Breast epithelium (tissue), 4 donors: ENCODE measurements at regions not wholly inside any gene's neighbourhood (a gene's known extent, or its start where the extent isn't known, plus 50 kb on each side); places are given as distances from the start of the nearest gene placed in this dataset.

Experiments
- DNase-seq, 2 donors: peaks; one replicate each; pipeline ENCODE4 v3.0.0-alpha.2; 2019; ENCODE audit warnings: low spot score in 2 of 2
- H3K27ac ChIP-seq, 2 donors: fragments of 200-600 bp; sonication (generic) in 1 of 2; one replicate each; pipeline ENCODE4 v1.5.1; 2016 to 2019; ENCODE audit warnings: mild to moderate bottlenecking in 1 of 2
- H3K27me3 ChIP-seq, 2 donors: fragments of 200-600 bp; sonication (generic) in 1 of 2; one replicate each; pipeline versions ENCODE4 v1.5.1 to v1.6.0; 2017 to 2019; ENCODE audit warnings: control low read depth in 1 of 2, mild to moderate bottlenecking in 1 of 2
- H3K36me3 ChIP-seq: fragments of 200-600 bp; one replicate; pipeline ENCODE4 v1.5.1; 2019
- H3K4me1 ChIP-seq, 2 donors: fragments of 200-600 bp; sonication (generic); one replicate each; pipeline ENCODE4 v1.5.1; 2016 to 2019; ENCODE audit warnings: control low read depth in 1 of 2
- H3K4me3 ChIP-seq, 3 donors: fragments of 200-600 bp; sonication (generic); 1 replicate in 2 of 3; 2 replicates in 1 of 3; pipeline ENCODE4 v1.5.1; 2016 to 2019; ENCODE audit warnings: mild to moderate bottlenecking in 3 of 3, moderate library complexity in 2 of 3
- H3K9me3 ChIP-seq, 2 donors: fragments of 200-600 bp; sonication (generic) in 1 of 2; one replicate each; pipeline ENCODE4 v1.5.1; 2016 to 2019; ENCODE audit warnings: control low read depth in 1 of 2
- POLR2A ChIP-seq: fragments of 450-650 bp; IDR thresholded peaks from one replicate; pipeline ENCODE4 v1.6.1; 2016; ENCODE audit warnings: antibody characterized with exemption, mild to moderate bottlenecking, moderate library complexity
- POLR2AphosphoS5 ChIP-seq, 3 donors: sonication (generic); formaldehyde crosslinking; IDR thresholded peaks; one replicate each; pipeline ENCODE4 v1.6.1; 2017; ENCODE audit warnings: antibody characterized with exemption in 3 of 3
- intact Hi-C: fragments of 100-400 bp; cut with DNase I; formaldehyde crosslinking; loops from one replicate; pipeline ENCODE4 v1.15.1; 2023; ENCODE audit warnings: low total_unique reads
- TF ChIP-seq, protein P1 (sequence below), 3 donors: fragments of 450-650 bp; IDR thresholded peaks; one replicate each; pipeline ENCODE4 v1.5.1; 2016 to 2017; ENCODE audit warnings: antibody characterized with exemption in 3 of 3, mild to moderate bottlenecking in 3 of 3, moderate library complexity in 3 of 3

DNA sequence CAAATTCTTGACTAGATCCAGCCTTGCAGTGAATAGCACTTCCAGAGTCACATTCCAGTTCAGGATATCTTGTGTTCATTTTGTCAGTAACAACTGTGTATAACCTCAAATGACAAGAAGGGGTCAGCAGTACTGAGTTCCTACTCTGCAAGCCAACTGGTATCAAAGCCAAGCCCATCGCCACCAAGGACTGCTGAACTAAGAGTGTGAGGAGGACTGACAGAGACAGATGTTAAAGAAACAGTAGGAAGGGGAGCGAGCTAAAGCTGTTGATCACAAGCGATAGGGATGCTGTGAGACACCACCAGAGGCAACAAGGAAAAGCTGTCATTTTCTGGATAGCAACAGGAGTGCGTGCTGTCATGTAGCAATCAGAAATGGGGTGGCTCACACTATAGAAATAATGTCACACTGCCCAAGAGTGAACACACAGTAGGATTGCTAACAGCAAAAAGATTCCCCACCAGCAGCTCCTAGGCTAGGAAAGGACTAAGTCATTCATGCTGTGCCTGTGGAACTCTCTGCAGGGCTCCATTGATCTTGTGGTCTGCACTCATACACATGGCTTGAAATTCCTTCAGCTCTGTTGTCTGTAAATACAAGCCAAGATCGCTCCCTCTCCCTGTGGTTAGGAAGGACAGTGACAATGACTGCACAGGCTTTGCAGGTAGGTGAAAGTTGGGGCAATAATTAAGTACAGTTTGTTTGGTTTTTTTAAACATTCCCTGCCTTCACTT, 658.6 kb downstream of the NR2F1-AS1 start:
- TF ChIP-seq POLR2A (no peak), POLR2AphosphoS5 (IDR thresholded peaks at IDR 0.05) (no peak)
- TF ChIP-seq, protein P1, sequence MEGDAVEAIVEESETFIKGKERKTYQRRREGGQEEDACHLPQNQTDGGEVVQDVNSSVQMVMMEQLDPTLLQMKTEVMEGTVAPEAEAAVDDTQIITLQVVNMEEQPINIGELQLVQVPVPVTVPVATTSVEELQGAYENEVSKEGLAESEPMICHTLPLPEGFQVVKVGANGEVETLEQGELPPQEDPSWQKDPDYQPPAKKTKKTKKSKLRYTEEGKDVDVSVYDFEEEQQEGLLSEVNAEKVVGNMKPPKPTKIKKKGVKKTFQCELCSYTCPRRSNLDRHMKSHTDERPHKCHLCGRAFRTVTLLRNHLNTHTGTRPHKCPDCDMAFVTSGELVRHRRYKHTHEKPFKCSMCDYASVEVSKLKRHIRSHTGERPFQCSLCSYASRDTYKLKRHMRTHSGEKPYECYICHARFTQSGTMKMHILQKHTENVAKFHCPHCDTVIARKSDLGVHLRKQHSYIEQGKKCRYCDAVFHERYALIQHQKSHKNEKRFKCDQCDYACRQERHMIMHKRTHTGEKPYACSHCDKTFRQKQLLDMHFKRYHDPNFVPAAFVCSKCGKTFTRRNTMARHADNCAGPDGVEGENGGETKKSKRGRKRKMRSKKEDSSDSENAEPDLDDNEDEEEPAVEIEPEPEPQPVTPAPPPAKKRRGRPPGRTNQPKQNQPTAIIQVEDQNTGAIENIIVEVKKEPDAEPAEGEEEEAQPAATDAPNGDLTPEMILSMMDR (IDR thresholded peaks at IDR 0.05) = no peak
- Histone ChIP-seq H3K4me3 (no peak overlapping the region), H3K27ac (no peak overlapping the region), H3K27me3 (no peaks in the 10 kb centered on the region), H3K4me1 (no peaks in the 10 kb centered on the region), H3K36me3 (no peaks in the 10 kb centered on the region), H3K9me3 (no peaks in the 10 kb centered on the region)
- no peak for DNase-seq
- intact Hi-C loops = no loop called here

DNA sequence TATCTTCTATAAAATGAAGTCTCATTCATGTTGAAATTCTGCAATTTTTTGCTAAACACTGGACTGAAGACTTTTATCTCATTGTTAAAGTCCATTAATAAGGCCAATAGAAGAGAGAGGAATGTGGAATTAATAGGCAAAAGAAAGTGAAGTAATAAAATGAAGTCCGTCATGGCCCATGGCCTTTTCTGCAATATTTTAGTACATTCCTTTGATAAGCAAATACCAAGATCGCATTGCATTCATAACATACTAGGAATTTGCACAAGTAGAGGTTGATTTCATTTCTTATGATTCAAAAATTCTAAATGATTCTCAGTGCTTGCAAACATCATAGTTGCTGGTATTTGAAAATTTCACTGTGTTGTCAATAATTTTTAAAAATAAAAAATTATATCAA, 664.0 kb downstream of the NR2F1-AS1 start:
- H3K9me3 ChIP-seq = no peaks in the 10 kb centered on the region

DNA sequence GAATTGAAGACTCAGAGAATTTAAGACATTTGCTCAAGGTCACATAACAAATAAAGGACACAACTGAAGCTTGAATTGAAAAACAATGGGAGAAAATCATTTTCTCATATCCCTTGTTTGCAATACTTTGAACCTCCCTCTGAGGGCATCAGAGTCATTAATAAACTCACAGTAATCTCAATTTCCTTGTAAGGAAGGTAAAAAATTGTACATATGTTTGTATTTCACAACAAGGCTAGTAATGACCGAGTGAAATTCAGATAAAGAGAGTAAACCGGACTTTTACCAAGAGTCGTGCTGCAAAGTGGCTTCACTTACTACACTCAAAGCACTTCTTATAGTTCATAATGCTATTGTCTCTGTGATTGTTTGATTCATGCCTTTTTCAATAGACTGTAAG, 665.0 kb downstream of the NR2F1-AS1 start:
- H3K9me3 ChIP-seq = no peaks in the 10 kb centered on the region
- no peaks in the 10 kb centered on the region for H3K27me3 ChIP-seq
- no peak overlapping the region for H3K27ac ChIP-seq
- no peaks in the 10 kb centered on the region for H3K36me3 ChIP-seq
- DNase-seq = no peak
- intact Hi-C loops = no loop called here
- no peak for TF ChIP-seq POLR2A
- TF ChIP-seq, protein P1 (IDR thresholded peaks at IDR 0.05) = no peak
- TF ChIP-seq POLR2AphosphoS5 (IDR thresholded peaks at IDR 0.05) = no peak
- no peak overlapping the region for H3K4me3 ChIP-seq
- H3K4me1 ChIP-seq = no peaks in the 10 kb centered on the region

More for the DNA sequence above, 664.0 kb downstream of the NR2F1-AS1 start:
- Histone ChIP-seq H3K27ac (no peak overlapping the region), H3K4me3 (no peak overlapping the region), H3K27me3 (no peaks in the 10 kb centered on the region), H3K4me1 (no peaks in the 10 kb centered on the region), H3K36me3 (no peaks in the 10 kb centered on the region)
- intact Hi-C loops = no loop called here
- TF ChIP-seq POLR2AphosphoS5 (IDR thresholded peaks at IDR 0.05) = no peak
- TF ChIP-seq, protein P1 (IDR thresholded peaks at IDR 0.05) = no peak
- TF ChIP-seq POLR2A = no peak
- no peak for DNase-seq

DNA sequence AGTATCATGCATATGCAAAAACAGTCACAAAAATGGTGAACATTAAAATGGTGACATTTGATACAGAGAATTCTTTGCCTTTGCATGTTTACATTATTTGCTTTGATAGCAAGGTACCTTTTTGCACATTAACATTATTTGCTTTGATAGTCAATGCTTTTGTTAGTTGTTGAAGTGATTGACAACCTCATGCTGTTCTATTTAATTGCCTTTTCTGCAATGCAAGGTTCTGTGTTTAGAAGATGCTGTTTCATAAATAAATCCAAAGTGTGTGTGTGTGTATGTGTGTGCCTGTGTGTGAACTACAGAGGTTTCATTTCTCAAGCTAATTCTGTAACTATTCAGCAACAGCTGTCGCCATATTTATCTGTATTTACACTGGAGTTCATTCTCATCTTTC, 668.7 kb downstream of the NR2F1-AS1 start:
- Histone ChIP-seq H3K4me3 (no peak overlapping the region), H3K27ac (no peak overlapping the region), H3K4me1 (no peaks in the 10 kb centered on the region), H3K9me3 (no peaks in the 10 kb centered on the region), H3K27me3 (no peaks in the 10 kb centered on the region), H3K36me3 (no peaks in the 10 kb centered on the region)
- TF ChIP-seq POLR2A (no peak), POLR2AphosphoS5 (IDR thresholded peaks at IDR 0.05) (no peak)
- TF ChIP-seq, protein P1 (IDR thresholded peaks at IDR 0.05) = no peak
- intact Hi-C loops = no loop called here
- DNase-seq = no peak

DNA sequence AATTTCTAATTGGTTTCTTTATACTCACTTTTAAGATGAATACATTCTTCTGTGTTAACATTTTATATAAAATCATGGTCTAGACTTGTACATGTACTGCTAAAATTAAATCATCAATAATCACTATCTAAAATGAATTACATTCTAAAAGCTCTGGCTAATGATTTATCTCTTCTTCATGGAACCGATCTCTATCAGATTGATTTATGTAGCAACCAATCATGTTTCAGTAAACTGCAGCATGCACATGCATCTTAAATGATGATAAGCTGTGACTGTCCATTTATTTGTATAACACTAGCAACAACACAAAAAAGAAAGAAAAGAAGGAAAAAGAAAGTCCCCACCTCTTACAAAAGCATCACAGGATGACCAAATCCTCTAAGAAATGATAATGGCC, 669.2 kb downstream of the NR2F1-AS1 start:
- H3K27me3 ChIP-seq = no peaks in the 10 kb centered on the region
- H3K27ac ChIP-seq = no peak overlapping the region
- no peak for TF ChIP-seq POLR2AphosphoS5 (IDR thresholded peaks at IDR 0.05)
- TF ChIP-seq, protein P1 (IDR thresholded peaks at IDR 0.05) = no peak
- no peak for TF ChIP-seq POLR2A
- H3K4me1 ChIP-seq = no peaks in the 10 kb centered on the region
- intact Hi-C loops = no loop called here
- H3K36me3 ChIP-seq = no peaks in the 10 kb centered on the region
- no peak overlapping the region for H3K4me3 ChIP-seq
- no peak for DNase-seq
- H3K9me3 ChIP-seq = no peaks in the 10 kb centered on the region
